GM18868 (cell line): ENCODE measurements at regions not wholly inside any gene's neighbourhood (a gene's known extent, or its start where the extent isn't known, plus 50 kb on each side); places are given as distances from the start of the nearest gene placed in this dataset.

Source experiments
- ATAC-seq: cut with Tn5 transposase; IDR thresholded peaks from one replicate; pipeline ENCODE4 v1.9.1; 2021; ENCODE audit warnings: mild to moderate bottlenecking, moderate library complexity; ENCODE audit not compliant: unreplicated experiment

DNA sequence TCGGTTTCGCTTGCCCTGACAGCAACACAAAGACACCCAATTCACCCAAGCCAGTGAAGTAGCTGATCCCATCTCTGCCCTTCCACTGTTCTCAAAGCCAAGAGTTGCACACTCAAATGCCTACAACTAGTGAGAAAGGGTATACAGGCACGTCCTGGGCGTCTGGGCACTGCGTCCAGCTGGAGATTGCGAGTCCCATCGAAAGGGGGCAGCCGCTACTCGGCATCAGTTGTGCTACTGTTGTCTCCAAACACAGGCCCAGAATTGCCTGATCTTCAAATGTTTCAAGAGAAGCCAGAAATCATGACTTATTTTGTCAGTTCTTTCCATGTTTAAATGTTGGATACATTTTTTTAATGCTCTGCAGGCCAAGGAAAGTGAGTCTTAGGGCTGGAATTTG is 487.8 kb downstream of the BCOR start:
- ATAC-seq, result no peak

DNA sequence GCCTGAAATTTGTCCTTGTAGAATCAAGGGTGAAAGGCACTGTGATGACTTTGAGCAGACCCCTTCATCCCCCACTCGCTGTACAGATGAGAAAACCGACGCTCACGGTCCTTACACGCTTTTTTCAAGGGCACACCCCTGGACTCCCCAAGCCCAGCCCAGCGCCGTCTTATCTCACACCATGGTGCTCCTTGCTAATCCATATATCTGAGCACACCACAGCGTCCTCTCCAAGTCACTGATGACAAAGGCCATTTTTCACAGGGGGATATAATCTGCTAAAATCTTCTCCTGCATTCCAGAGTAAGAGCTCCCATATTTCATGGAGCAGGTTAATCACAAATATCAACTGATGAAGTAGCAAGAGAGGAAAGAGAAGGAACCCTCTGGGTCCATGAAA is 486.3 kb downstream of the BCOR start:
- no peak for ATAC-seq

DNA sequence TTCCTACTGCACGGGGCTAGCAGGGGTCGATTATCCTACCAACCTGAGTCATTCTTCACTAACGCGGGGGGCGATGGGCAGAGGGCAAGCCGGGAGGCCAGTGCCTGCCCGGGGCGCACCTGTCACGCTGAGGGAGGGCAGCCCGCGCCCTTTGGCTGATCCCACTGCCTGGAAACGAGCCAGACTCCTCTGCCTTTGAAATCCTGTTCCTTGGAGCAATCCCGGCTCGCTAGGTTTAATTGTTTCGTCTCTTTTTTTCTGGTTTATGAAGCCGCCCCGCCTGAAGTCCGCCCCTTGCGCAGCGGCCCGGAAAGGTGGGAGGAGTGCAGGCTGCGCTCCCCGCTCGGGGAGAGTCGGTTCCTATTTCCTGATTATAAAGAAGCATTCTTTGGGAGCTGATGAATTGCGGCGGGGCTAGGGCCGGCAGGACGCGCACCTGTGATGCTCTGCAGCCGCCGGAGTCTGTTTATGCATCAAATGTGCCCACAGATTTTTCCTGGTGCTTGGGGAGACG is 484.2 kb downstream of the BCOR start:
- ATAC-seq, result peak; percentile 23

DNA sequence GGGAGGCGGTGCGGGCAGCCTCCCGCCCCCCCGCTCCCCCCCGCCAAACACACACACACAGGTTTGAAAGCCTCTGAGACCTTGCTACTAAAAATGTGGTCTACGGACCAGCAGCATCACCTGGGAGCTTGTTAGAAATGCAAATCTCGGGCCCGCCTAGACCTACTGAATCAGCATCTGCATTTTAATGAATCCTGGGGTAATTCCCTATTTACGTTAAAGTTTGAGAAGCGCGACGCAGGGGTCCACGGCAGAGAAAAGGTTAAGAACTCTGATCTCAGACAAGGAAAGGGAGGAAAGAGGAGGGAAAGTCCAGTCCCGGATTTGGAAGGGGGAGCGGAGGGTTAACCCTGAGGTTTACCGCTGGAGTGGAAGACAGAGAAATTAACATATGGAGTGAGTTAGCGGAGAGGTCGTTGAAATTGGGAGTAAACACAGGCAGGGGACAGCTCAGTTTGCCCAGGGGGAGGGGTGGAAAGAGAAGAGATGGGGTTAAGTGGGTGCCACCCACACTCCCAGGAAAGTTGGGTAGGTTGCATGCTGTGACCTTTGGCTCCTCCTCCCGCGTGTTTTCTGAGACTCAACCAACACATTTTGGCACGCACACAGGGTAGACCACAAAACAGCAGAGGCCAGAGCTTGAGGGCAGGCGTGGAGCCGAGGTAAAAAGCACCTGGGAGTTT is 483.6 kb downstream of the BCOR start:
- peak; percentile 59 for ATAC-seq

GRCh38 chrX:39614680-39614998 is 483.1 kb downstream of the BCOR start:
- ATAC-seq, result no peak

GRCh38 chrX:39616098-39616729 is 481.5 kb downstream of the BCOR start:
- ATAC-seq, result no peak

DNA sequence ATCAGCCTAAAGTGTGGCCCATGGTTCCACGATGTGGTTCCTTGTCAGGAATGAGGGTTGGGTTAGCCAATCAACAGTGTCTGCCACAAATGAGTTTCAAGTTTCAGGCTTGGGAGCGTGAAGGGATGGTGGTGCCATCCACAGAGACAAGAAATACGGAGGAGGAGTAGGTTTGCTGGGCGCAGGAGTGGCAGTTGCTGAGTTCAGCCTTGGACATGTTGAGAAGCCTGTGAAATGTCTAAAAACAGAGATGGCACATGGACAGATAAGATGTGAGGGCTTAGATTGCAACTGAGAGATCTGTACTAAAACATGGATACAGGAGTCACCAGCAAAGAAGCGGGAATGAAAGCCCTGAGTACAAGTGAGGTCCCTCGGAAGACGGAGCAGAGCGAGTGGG is 481.0 kb downstream of the BCOR start:
- no peak for ATAC-seq

GRCh38 chrX:39618178-39618577 is 479.6 kb downstream of the BCOR start:
- ATAC-seq, result no peak

- ATAC-seq, result no peak
These were observed 478.4 kb downstream of the BCOR start for GRCh38 chrX:39619182-39620009.

GRCh38 chrX:39624166-39624565 is 473.6 kb downstream of the BCOR start:
- ATAC-seq, result no peak

DNA sequence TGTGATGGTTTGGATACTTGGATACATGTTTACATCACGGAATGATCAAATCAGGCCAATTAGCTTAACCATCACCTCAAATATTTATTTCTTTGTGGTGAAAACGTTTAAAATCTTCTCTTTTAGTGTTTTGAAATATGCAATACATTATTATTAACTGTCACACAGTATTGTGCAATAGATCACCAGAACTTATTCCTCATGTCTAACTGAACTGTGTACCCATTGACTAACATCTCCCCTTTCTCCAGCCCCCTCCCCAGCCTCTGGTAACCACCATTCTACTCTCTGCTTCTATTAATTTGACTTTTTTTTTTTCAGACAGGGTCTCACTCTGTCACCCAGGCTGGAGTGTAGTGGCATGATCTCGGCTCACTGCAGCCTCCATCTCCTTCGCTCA is 471.9 kb downstream of the BCOR start:
- no peak for ATAC-seq

- no peak for ATAC-seq
These were observed 471.0 kb downstream of the BCOR start for GRCh38 chrX:39626749-39627148.

- no peak for ATAC-seq
These were observed 470.5 kb downstream of the BCOR start for GRCh38 chrX:39627257-39627656.

GRCh38 chrX:39629001-39629400 is 468.8 kb downstream of the BCOR start:
- ATAC-seq, result no peak

- no peak for ATAC-seq
These were observed 467.4 kb downstream of the BCOR start for GRCh38 chrX:39630344-39630743.

DNA sequence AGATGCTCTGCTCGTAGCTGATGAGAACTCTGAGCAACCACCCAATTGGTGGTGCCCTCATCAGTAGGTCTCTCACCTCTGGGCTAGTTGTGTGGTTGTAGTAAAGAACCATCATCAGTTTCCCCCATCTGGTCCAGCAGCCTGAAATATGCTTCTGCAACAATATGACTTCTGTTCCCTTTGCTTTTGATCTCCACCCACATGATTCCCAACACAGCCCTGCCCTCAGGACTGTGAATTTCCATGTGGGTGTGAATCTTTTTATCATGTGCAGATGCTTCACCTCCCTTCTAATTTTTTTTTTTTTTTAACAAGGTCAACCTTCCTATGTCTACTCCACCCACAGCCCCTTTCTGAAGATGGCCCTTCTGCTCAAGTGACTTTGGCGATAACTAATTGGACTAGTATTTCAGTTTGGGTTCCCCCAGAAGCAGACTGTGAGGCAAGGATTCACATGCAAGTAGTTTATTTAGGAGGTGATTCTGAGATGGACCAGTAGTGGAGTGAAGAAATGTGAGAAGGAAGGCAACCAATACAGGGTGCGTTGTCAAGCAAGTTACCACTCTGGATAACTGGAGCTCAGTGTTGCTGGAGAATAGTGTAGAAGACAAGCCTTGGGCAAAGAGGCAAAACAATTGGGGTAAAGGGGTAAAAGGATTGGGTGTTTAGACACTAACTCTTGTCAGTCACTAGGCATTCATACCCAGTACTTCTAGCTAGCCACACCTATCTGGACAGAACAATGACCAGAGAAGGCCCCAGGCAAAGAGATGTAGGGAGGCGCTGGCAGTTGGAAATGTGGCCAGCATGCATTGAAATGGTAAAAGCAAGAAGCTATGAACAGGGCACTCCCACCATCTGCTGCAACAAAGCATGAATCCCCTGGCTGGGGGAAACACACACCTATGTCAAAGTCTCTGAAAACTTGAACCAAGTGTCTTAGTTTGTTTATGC is 466.2 kb downstream of the BCOR start:
- no peak for ATAC-seq

DNA sequence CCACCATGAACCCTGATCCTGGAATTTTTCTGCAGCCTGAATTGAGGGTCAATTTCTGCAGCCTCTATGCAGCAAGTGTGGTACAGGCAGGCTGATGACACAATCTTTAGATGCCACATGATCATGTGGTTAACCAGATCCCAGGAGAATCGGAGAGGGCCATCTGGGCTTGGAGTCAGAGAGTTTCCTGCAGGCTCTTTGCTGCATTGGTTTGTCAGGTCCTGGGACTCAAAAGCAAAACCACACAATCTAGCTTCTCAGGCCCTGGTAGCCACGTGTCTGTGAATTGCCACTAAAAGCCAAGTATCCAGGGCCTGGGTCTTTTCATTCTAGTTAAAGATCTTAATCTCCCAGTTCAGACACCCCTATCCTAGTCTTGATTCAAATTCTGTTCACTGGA is 464.5 kb downstream of the BCOR start:
- no peak for ATAC-seq

DNA sequence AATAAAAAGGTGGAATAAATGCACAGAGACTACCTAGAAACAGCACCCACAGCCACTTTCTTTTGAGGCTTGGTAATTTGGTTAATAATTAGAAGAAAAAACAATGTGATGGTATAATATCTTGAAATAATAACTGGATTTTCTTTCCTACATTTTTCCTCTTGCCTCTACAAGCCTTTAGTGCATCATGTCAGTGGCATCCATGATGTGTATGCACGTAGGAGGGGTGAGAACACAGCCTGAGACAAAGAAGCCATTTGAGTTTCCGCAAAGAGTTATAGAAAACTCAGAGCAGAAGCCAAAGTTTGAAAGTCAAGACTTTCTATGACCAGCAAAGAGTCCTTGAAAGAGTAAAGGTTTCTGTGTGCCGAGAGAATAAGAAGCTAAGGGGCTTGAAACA is 461.3 kb downstream of the BCOR start:
- no peak for ATAC-seq

GRCh38 chrX:39638526-39638925 is 459.2 kb downstream of the BCOR start:
- ATAC-seq, result no peak

DNA sequence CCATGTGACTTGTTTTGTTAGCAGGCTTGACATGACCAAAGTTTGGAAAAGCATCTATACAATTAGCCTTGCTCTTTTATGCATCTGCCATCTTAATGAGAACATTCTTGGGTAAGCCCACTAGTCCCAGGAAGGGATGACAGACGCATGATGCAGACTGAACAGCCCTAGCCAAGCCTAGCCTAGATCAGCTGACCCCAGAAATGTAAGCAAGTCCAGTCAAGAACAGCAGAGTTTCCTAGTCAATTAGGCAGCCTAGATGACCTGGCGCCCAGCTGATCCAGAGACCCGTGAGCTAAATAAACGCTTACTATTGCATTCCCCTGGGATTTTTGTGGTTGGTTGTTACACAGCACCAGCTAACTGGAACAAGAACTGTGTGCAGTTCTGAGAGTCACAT is 457.9 kb downstream of the BCOR start:
- ATAC-seq, result no peak

- ATAC-seq, result no peak
These were observed 456.9 kb downstream of the BCOR start for GRCh38 chrX:39640866-39641265.
